IMR-90 (cell line): ENCODE measurements at regions not wholly inside any gene's neighbourhood (a gene's known extent, or its start where the extent isn't known, plus 50 kb on each side); places are given as distances from the start of the nearest gene placed in this dataset.

Source experiments
- ATAC-seq: fragments of 200-7000 bp; cut with Tn5 transposase; 2 replicates; pipeline ENCODE4 v1.9.1; 2020; ENCODE audit warnings: low read depth, mild to moderate bottlenecking, moderate library complexity
- BruUV-seq: library from RNA; stranded (reverse); fragments of 400-500 nt; replicated peaks from 2 replicates; lab custom pipeline; 2021; lab: Mats Ljungman, UMichigan
- CTCF ChIA-PET: fragments of 300-600 bp; formaldehyde crosslinking; extraction: SDS; loops from one replicate; lab custom pipeline; 2021; ENCODE audit warnings: antibody characterized with exemption; lab: Yijun Ruan, JAX
- POLR2A ChIA-PET: fragments of 300-600 bp; sonication (Branson Sonifier 250); formaldehyde crosslinking; loops from one replicate; lab custom pipeline; 2022; ENCODE audit warnings: antibody characterized with exemption; ENCODE audit not compliant: unreplicated experiment; lab: Charles Lee
- DNase-seq: peaks from one replicate; pipeline ENCODE4 v3.0.0; 2013
- H2AFZ ChIP-seq: replicated peaks from 2 replicates; pipeline ENCODE3; 2013; ENCODE audit warnings: low read length, mild to moderate bottlenecking; ENCODE audit not compliant: poor library complexity
- H2AK5ac ChIP-seq: 2 replicates; pipeline ENCODE4 v1.6.1; 2013; ENCODE audit warnings: low read depth, low read length, inconsistent platforms
- H2AK9ac ChIP-seq: replicated peaks from 2 replicates; pipeline ENCODE3; 2013; ENCODE audit warnings: mild to moderate bottlenecking, low read depth, low read length, moderate library complexity; ENCODE audit not compliant: poor library complexity
- H2BK120ac ChIP-seq: 2 replicates; pipeline ENCODE4 v1.6.1; 2013; ENCODE audit warnings: low read depth, low read length, inconsistent platforms
- H2BK15ac ChIP-seq: 3 replicates; pipeline ENCODE4 v1.6.1; 2013; ENCODE audit warnings: low read depth, low read length, inconsistent platforms
- H2BK20ac ChIP-seq: 2 replicates; pipeline ENCODE4 v1.6.1; 2013; ENCODE audit warnings: low read depth, mild to moderate bottlenecking, inconsistent platforms, low read length, moderate library complexity
- H2BK5ac ChIP-seq: 2 replicates; pipeline ENCODE4 v1.6.1; 2013; ENCODE audit warnings: mild to moderate bottlenecking, low read depth, low read length, inconsistent platforms; ENCODE audit not compliant: poor library complexity, severe bottlenecking
- H3K14ac ChIP-seq: replicated peaks from 2 replicates; pipeline ENCODE4 v1.6.1; 2013; ENCODE audit warnings: low read depth, low read length, inconsistent platforms
- H3K18ac ChIP-seq: 2 replicates; pipeline ENCODE4 v1.6.1; 2013; ENCODE audit warnings: low read depth, low read length, control low read depth
- H3K23ac ChIP-seq: 2 replicates; pipeline ENCODE4 v1.6.1; 2013; ENCODE audit warnings: low read depth, low read length, inconsistent platforms
- H3K27ac ChIP-seq: 2 replicates; pipeline ENCODE4 v1.5.1; 2013; ENCODE audit warnings: mild to moderate bottlenecking, control low read depth, low read length; ENCODE audit not compliant: insufficient read depth
- H3K27me3 ChIP-seq: 2 replicates; pipeline ENCODE4 v1.6.1; 2013; ENCODE audit warnings: low read length; ENCODE audit not compliant: control insufficient read depth, insufficient read depth
- H3K36me3 ChIP-seq: 2 replicates; pipeline ENCODE4 v1.6.1; 2013; ENCODE audit warnings: low read length, mixed read lengths; ENCODE audit not compliant: control insufficient read depth, insufficient read depth
- H3K4ac ChIP-seq: 2 replicates; pipeline ENCODE4 v1.6.1; 2013; ENCODE audit warnings: low read depth, low read length, inconsistent platforms
- H3K4me1 ChIP-seq: 2 replicates; pipeline ENCODE4 v1.6.1; 2013; ENCODE audit warnings: low read length, mixed read lengths; ENCODE audit not compliant: control insufficient read depth, insufficient read depth
- H3K4me2 ChIP-seq: 2 replicates; pipeline ENCODE4 v1.6.1; 2013; ENCODE audit warnings: low read depth, mild to moderate bottlenecking, control low read depth, low read length, moderate library complexity
- H3K4me3 ChIP-seq: 2 replicates; pipeline ENCODE4 v1.5.1; 2013; ENCODE audit warnings: low read depth, mild to moderate bottlenecking, control low read depth, low read length, moderate library complexity; ENCODE audit not compliant: insufficient read depth
- H3K56ac ChIP-seq: 2 replicates; pipeline ENCODE4 v1.6.1; 2013; ENCODE audit warnings: low read length, inconsistent platforms; ENCODE audit not compliant: insufficient read depth; ENCODE audit errors: extremely low read depth
- H3K79me1 ChIP-seq, 2 experiments: 2 replicates each; pipeline ENCODE4 v1.6.1; 2013; ENCODE audit warnings: low read length in 2 of 2, inconsistent platforms in 1 of 2, low read depth in 1 of 2
- H3K9ac ChIP-seq: 2 replicates; pipeline ENCODE4 v1.6.1; 2013; ENCODE audit warnings: low read depth, low read length, control low read depth
- H3K9me1 ChIP-seq: 2 replicates; pipeline ENCODE4 v1.6.1; 2013; ENCODE audit warnings: low read length, inconsistent platforms; ENCODE audit not compliant: insufficient read depth
- H3K9me3 ChIP-seq: 2 replicates; pipeline ENCODE4 v1.6.1; 2013; ENCODE audit warnings: low read length; ENCODE audit not compliant: control insufficient read depth, insufficient read depth
- H4K20me1 ChIP-seq: 2 replicates; pipeline ENCODE4 v1.6.1; 2013; ENCODE audit warnings: low read length, inconsistent platforms; ENCODE audit not compliant: insufficient read depth
- H4K5ac ChIP-seq: 2 replicates; pipeline ENCODE4 v1.6.1; 2013; ENCODE audit warnings: mild to moderate bottlenecking, low read depth, low read length, control low read depth
- H4K8ac ChIP-seq, 2 experiments: 2 replicates each; pipeline ENCODE4 v1.6.1; 2013; ENCODE audit warnings: low read depth in 2 of 2, low read length in 2 of 2, control low read depth in 1 of 2, inconsistent platforms in 1 of 2
- H4K91ac ChIP-seq: 2 replicates; pipeline ENCODE4 v1.6.1; 2013; ENCODE audit warnings: low read depth, low read length, inconsistent platforms; ENCODE audit not compliant: insufficient read depth
- BHLHE40 ChIP-seq: fragments of 150-350 bp; IDR thresholded peaks from 2 replicates; pipeline ENCODE4 v1.6.1; 2016; ENCODE audit warnings: mild to moderate bottlenecking, low read depth, low read length
- CEBPB ChIP-seq: IDR thresholded peaks from 2 replicates; pipeline ENCODE4 v1.6.1; 2012; ENCODE audit warnings: low read depth, low read length, improper control_type of control experiment
- CHD1 ChIP-seq: IDR thresholded peaks from 2 replicates; pipeline ENCODE4 v1.6.1; 2012; ENCODE audit warnings: low read depth, low read length, improper control_type of control experiment
- FOS ChIP-seq: fragments of 150-350 bp; IDR thresholded peaks from 2 replicates; pipeline ENCODE4 v1.6.1; 2016; ENCODE audit warnings: low read depth, low read length
- MAFK ChIP-seq: IDR thresholded peaks from 2 replicates; pipeline ENCODE4 v1.6.1; 2012; ENCODE audit warnings: low read depth, low read length, improper control_type of control experiment
- MAZ ChIP-seq: IDR thresholded peaks from 2 replicates; pipeline ENCODE4 v1.6.1; 2012; ENCODE audit warnings: low read depth, mild to moderate bottlenecking, low read length, improper control_type of control experiment, moderate library complexity, borderline replicate concordance
- MXI1 ChIP-seq: IDR thresholded peaks from 2 replicates; pipeline ENCODE4 v1.6.1; 2012; ENCODE audit warnings: low read depth, mild to moderate bottlenecking, low read length, moderate library complexity, borderline replicate concordance
- NFE2L2 ChIP-seq: fragments of 150-350 bp; IDR thresholded peaks from 2 replicates; pipeline ENCODE4 v1.6.1; 2016; ENCODE audit warnings: low read depth, mild to moderate bottlenecking, low read length
- POLR2A ChIP-seq: IDR thresholded peaks from 2 replicates; pipeline ENCODE4 v1.6.1; 2012; ENCODE audit warnings: mild to moderate bottlenecking, low read depth, low read length
- RAD21 ChIP-seq: IDR thresholded peaks from 2 replicates; pipeline ENCODE4 v1.6.1; 2012; ENCODE audit warnings: low read length, improper control_type of control experiment
- RCOR1 ChIP-seq: IDR thresholded peaks from 2 replicates; pipeline ENCODE4 v1.6.1; 2012; ENCODE audit warnings: mild to moderate bottlenecking, low read length, improper control_type of control experiment; ENCODE audit not compliant: insufficient replicate concordance
- RFX5 ChIP-seq: IDR thresholded peaks from 2 replicates; pipeline ENCODE4 v1.8.0; 2012; ENCODE audit warnings: low read depth, mild to moderate bottlenecking, low read length, moderate library complexity
- SMC3 ChIP-seq: fragments of 150-350 bp; IDR thresholded peaks from 2 replicates; pipeline ENCODE4 v1.6.1; 2016; ENCODE audit warnings: low read depth, mild to moderate bottlenecking, antibody characterized with exemption, low read length, moderate library complexity
- WGBS, 2 experiments: methylation state at CpG; one replicate each; pipeline versions ENCODE4 v1.1.5 to v1.1.7; 2013; ENCODE audit warnings: missing lambda C conversion rate in 2 of 2; ENCODE audit not compliant: insufficient read length in 1 of 2; ENCODE audit errors: extremely low coverage in 2 of 2; 5-methylcytosine and 5-hydroxymethylcytosine counted together
- dilution Hi-C: fragments of 300-500 bp; cut with HindIII; formaldehyde crosslinking; loops from one replicate; pipeline ENCODE4 v1.14.3; 2018; ENCODE audit warnings: low sequenced_read_pairs; ENCODE audit not compliant: unreplicated experiment
- in situ Hi-C: fragments of 300-500 bp; cut with MboI; formaldehyde crosslinking; loops from 3 replicates; pipeline ENCODE4 v1.14.3; 2019; ENCODE audit warnings: low sequenced_read_pairs, inconsistent platforms, mixed read lengths
- intact Hi-C: fragments of 100-400 bp; cut with micrococcal nuclease; formaldehyde crosslinking; loops from 2 replicates; pipeline ENCODE4 v1.10.0; 2022
- TF ChIP-seq, protein P1 (sequence below): conservative IDR thresholded peaks from 2 replicates; pipeline ENCODE4 v1.5.1; 2012; ENCODE audit warnings: mild to moderate bottlenecking, low read depth, low read length, improper control_type of control experiment
- TF ChIP-seq, protein P2 (sequence below): fragments of 150-350 bp; IDR thresholded peaks from 2 replicates; pipeline ENCODE4 v1.6.1; 2017; ENCODE audit warnings: mild to moderate bottlenecking, antibody characterized with exemption, low read length, low read depth
- TF ChIP-seq, protein P3 (sequence below): fragments of 150-350 bp; IDR thresholded peaks from 2 replicates; pipeline ENCODE4 v1.6.1; 2016; ENCODE audit warnings: low read depth, mild to moderate bottlenecking, low read length, moderate library complexity, borderline replicate concordance

DNA sequence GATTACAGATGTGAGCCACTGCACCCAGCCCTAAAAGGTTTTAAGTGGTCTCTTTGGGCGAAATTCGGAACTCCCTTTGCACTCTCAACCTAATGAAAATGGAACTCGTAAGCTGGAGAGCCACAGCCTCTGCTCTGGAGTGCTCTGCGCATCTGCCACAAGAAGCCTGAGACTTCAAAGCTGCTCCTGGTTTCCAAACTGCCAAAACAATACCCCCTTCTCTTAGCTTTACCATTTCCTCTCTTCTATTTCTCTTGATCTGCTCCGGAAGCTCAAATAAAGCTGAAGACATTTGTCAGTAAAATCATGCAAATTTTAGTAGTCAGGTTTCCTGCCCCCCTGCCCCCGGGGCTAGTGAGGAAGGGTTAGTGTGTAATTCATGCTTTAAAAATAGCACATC lies 312.7 kb downstream of the MFSD1 start:
- CTCF ChIA-PET, result no interaction called here

More for the DNA sequence above, 312.7 kb downstream of the MFSD1 start:
- Histone ChIP-seq H3K9ac (no peak overlapping the region), H3K4ac (no peak overlapping the region), H3K56ac (no peak overlapping the region), H3K18ac (no peak overlapping the region), H3K9me3 (no peaks in the 10 kb centered on the region), H3K36me3 (no peaks in the 10 kb centered on the region), H3K23ac (no peak overlapping the region), H4K91ac (no peak overlapping the region), H2BK15ac (no peak overlapping the region), H2AK9ac (no peak overlapping the region), H3K27ac (no peak overlapping the region), H2BK20ac (no peak overlapping the region), H3K27me3 (no peaks in the 10 kb centered on the region), H3K4me1 (no peaks in the 10 kb centered on the region), H3K14ac (no peak overlapping the region), H2AFZ (no peak overlapping the region), H2AK5ac (no peak overlapping the region), H4K20me1 (no peaks in the 10 kb centered on the region), H3K4me2 (no peak overlapping the region), H2BK120ac (no peak overlapping the region), H2BK5ac (no peak overlapping the region), H4K5ac (no peak overlapping the region), H3K9me1 (no peaks in the 10 kb centered on the region), H3K79me1 (no peaks in the 10 kb centered on the region), H4K8ac (no peak overlapping the region), H3K4me3 (no peak overlapping the region)
- dilution Hi-C loops, result no loop called here
- POLR2A ChIA-PET, result no interaction called here
- WGBS, 2 experiments, result 50% methylated on average over 2 of the region's 6 CpGs; no CpG with 5 or more reads in 1 of the 2 experiments
- DNase-seq (no peak), ATAC-seq (no peak)
- intact Hi-C loops, result no loop called here
- in situ Hi-C loops, result no loop called here
- TF ChIP-seq BHLHE40, result no peak
- TF ChIP-seq MXI1, result no peak
- TF ChIP-seq RAD21, result no peak
- TF ChIP-seq, protein P1, sequence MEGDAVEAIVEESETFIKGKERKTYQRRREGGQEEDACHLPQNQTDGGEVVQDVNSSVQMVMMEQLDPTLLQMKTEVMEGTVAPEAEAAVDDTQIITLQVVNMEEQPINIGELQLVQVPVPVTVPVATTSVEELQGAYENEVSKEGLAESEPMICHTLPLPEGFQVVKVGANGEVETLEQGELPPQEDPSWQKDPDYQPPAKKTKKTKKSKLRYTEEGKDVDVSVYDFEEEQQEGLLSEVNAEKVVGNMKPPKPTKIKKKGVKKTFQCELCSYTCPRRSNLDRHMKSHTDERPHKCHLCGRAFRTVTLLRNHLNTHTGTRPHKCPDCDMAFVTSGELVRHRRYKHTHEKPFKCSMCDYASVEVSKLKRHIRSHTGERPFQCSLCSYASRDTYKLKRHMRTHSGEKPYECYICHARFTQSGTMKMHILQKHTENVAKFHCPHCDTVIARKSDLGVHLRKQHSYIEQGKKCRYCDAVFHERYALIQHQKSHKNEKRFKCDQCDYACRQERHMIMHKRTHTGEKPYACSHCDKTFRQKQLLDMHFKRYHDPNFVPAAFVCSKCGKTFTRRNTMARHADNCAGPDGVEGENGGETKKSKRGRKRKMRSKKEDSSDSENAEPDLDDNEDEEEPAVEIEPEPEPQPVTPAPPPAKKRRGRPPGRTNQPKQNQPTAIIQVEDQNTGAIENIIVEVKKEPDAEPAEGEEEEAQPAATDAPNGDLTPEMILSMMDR, result no peak
- no peak for TF ChIP-seq MAZ
- TF ChIP-seq, protein P2, sequence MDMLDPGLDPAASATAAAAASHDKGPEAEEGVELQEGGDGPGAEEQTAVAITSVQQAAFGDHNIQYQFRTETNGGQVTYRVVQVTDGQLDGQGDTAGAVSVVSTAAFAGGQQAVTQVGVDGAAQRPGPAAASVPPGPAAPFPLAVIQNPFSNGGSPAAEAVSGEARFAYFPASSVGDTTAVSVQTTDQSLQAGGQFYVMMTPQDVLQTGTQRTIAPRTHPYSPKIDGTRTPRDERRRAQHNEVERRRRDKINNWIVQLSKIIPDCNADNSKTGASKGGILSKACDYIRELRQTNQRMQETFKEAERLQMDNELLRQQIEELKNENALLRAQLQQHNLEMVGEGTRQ, result no peak
- no peak for TF ChIP-seq CEBPB
- no peak for TF ChIP-seq RFX5
- TF ChIP-seq SMC3, result no peak
- TF ChIP-seq, protein P3, sequence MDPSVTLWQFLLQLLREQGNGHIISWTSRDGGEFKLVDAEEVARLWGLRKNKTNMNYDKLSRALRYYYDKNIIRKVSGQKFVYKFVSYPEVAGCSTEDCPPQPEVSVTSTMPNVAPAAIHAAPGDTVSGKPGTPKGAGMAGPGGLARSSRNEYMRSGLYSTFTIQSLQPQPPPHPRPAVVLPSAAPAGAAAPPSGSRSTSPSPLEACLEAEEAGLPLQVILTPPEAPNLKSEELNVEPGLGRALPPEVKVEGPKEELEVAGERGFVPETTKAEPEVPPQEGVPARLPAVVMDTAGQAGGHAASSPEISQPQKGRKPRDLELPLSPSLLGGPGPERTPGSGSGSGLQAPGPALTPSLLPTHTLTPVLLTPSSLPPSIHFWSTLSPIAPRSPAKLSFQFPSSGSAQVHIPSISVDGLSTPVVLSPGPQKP, result no peak
- TF ChIP-seq RCOR1, result no peak
- no peak for TF ChIP-seq MAFK
- TF ChIP-seq POLR2A, result no peak
- no peak for TF ChIP-seq CHD1
- TF ChIP-seq NFE2L2, result no peak
- no peak for TF ChIP-seq FOS
- BruUV-seq, result no TSS peak
